Stimulated activated CD4-positive, alpha-beta T cell treated with anti-CD3 and anti-CD28 coated beads, TNF-alpha, amount 100 ng/mL, for 1 hour (primary cell): ENCODE measurements at regions not wholly inside any gene's neighbourhood (a gene's known extent, or its start where the extent isn't known, plus 50 kb on each side); places are given as distances from the start of the nearest gene placed in this dataset.

Experiments used
- DNase-seq, 3 donors: peaks; one replicate each; pipeline ENCODE4 v3.0.0-alpha.2; 2020; ENCODE audit warnings: low read depth in 3 of 3, low spot score in 1 of 3

DNA sequence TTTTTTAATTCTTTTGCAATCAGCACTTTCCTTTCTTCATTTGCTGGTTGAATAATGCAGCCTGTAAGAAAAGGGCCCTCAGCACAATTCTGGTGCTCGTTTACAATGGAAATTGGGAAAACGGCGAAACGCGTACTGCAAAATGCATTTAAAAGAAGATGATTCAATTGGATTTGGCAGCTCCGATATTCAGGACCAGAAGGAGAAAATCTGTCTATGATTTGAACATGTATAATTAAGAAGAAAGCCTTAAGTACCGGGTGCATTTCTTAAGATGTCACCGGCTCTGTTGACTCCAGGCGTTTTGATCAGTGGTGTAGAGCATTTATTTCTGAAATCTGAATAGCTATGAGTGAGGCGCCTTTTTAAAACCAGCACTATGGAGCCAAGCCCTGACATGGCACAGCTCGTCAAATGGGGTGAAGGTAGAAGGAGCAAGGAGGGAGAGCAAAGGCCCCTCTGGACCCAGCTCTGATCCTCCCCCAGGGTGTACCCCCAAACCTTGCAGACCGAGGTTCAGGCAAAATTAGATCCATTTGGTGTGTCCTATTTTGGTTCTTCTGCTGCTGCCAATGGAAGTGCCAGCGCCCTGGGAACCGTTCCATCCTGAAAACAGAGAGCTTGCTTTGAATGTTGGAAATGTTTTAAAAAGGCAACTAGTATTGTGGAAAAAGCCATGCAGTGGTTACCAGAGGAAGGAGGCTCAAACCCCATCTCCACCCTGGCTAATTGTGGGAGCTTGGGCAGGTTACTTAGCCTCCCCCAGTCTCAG, 161.4 kb upstream of the RPL38 start:
- no peak for DNase-seq

DNA sequence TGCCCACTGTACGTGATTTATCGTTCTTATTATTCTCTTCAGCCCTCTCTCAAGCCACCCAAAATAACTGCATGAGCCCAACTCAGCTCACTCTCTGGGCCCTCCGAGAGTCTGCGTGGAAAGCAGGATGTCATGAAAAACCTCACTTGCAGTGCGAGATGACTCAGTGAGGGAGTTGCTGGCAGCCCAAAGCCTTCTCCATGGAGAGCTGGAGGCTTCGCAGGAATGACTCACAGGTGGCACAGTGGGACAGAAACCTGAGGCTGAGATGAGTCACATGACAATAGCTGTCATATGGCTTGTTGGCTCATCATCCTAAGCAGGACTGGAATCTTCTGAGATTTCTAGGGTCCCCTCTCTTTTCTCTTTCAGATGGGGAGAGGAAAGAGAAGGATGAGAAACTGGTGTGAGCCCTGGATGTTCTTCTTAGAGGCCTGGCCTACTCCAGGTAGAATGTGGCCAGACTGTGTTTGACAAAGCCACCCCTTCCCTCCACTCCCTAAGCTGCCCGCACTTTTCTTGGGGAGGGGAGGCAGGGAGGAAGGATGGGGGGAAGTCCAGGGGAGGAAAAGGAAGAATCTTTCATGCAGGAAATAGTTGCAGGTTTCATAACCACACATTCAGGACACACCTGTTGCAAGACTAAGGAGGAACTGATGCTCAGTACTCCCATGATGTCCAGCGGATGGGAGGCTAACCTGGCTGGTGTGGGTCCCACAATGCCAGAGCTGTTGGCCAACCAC, 160.6 kb upstream of the RPL38 start:
- DNase-seq: no peak

DNA sequence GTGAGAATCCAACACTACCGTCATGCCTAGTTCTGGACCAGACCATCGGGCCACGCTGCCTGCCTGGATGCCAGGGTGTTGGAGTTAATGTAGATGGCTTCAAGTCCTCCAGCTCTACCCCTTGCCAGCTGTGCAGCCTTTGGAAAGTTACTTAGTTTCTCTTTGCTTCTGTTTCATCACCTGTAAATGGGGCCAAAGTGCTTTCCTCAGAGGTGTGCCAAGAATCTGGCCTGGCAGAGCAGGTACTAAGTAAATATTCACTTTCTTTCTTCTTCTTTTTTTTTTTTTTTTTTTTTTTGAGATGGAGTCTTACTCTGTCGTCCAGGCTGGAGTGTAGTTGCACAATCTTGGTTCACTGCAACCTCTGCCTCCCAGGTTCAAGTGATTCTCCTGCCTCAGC, 159.5 kb upstream of the RPL38 start:
- no peak for DNase-seq

DNA sequence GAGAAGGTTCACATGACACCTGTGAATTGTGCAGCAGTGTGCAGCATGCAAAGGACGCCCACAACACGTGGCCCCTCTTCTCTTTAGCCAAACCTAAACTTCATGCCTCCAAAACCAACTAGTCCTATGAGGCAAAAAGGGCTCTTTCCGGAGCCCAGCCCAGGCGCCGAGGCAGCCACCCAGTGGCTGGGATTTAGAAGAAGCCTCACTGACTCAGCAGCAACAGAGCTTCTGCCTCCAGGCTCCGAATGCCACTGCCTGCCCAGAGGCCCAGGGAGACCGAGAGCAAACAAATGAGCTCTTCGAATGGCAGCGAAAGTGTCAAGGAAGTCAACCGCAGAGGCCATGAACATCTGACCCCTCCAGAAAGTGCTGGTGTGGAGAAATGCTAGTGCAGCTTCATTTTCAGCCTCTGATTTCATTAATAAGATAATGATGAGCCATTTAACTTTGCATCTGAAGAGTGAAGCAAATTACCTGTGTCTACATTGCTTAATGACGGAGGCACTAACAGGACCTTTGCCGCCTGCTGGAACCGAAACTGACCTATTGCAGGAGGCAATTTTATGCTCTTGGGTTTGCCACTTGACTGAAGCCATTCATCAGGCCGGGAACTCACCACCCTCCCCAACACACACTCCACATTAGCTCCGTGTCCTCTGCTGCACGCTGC, 157.7 kb upstream of the RPL38 start:
- no peak for DNase-seq

DNA sequence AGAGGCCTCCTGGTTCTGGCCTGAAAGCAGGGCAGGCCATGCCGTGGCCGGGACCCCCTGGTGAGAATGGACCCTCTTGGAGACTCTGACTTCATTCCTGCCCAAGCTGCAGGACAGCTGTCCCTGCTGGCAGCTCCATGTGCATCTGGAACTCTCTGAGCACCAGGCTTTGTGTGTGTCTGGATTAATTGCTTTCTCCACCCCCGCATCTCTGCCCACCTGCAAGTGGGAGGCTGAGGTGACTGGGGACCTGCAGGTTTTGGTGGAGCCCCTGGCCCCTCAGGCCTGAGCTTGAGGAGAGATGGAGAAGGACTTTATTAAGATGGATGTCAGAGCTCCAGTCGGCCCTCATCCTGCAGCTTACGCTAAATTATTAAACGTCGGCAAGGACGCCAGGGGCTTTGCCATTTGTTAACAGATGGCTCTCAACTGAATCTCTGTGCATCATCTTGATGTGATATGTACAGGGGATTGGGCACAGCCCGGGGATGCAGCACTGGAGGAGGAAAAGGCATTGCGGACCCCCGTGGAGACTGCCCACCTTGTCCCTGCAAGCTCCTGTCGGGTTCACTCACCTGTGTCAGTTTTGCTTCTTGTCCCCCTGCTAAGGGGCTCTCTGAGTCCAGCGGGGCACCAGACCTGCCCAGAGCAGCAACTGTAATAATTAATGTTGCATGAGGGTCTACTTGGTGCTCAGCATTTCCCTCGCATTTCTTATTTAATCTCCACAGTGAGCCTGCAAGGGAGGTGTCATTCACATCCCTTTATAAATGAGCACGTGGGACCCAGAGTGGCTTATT, 154.1 kb upstream of the RPL38 start:
- no peak for DNase-seq

DNA sequence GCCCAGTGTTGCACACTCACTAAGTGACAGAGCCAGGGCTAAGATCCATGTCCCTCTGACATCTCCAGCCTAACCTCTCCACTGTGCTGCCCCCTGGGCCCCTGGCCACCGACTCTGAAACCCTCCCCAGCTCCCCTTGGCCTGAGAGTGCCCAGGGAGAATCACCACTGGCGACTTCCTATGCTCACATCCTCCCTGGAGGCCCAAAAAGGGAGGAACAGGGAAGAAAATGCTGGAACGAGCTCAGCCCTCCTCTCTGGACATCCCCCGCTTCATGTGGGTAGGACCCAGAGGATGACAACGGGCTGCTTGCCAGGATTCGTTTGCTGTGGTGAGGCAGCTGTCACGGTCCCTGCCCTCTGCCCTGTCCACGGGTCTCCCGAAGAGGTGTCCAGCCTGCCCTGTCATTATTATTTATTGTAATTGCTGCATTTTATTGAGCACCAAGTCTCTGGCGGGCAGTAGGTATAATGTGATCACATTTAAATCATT, 153.5 kb upstream of the RPL38 start:
- no peak for DNase-seq

DNA sequence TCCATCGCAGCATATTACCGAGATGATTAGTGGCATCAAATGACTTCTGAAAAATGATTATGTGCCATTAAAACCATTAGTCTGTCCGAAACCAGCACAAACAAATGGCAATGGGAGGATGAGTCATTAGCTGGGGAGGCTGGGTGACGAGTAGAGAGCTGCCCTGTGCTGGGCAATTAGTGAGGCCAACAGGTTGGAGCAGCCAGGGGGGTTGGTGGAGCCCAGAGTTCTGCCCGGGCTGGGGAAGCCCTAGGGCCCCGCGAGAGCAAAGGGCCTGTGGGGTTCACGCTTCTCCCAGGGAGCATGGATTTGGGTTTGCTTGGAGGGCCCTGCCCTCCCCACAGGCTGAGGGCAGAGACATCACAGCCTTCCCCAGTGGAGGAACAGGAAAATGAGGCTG, 152.1 kb upstream of the RPL38 start:
- DNase-seq: no peak

DNA sequence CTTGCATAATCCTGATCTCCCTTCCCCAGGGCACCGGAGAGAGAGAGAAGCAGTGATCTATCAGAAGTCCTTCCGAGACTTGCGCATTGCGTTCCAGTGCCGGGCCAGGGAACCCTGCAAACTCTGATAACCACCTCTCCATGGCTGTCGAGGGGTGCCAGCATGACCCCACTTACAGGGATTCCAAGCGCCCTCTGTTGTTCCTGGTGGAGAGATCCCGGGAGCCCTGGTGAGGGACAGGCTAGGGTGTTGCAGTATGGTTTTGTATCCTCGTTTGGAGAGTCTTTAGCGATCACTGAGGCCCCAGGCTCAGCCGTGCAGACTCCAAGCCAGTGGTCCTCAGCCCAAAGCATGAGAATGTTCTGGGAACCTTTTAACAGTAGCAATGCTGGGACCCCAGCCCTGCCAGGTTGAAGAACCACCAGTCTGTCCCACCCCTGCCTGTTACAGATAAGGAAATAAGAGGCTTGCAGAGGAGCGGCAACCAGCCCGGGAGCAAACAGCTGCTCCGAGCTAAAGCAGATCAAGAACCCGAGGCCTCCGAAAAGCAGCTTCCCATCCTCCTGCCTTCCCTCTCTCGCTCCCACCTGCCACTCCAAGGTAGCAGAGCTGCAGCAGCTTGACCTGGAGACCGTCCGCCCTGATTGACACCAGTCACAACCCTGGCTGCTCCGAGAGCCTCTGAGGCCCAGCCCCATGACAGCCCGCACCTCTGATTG, 150.3 kb upstream of the RPL38 start:
- no peak for DNase-seq

DNA sequence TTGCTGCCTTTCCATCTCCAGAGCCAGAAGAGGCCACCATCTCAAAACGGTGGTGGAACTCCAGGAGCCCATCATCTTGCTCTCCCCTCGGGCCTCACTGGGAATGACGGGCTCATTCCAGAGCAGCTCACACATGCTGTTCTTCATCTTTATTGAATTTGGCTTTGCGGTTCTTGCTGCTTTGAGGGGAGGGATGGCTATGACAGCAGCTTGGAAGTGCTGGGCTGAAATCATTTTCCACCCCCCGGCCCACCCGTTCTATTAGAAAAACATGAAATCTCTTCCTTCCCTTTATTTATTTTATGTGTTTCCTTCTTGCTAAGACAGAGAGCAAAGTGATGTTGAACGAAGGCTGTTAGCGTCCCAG, 149.8 kb upstream of the RPL38 start:
- DNase-seq: no peak

DNA sequence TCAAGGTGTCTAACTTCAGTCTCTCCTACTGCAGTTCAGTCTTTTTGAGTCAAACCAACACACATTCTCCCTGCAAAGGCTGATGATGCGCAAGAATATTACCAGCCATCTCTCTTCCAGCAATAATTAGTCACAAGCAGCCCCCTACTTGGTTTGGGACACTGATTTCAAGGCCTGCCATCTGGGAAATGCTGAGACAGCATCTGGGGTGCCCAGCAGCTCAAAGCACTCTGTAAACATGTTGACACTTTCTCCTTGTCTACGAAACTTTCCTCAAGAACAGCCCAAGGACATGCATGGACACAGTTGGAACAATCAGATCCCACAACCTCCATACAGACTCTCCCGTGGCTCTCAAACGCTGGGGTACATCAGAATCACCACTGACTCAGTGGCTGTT, 149.2 kb upstream of the RPL38 start:
- DNase-seq: no peak

DNA sequence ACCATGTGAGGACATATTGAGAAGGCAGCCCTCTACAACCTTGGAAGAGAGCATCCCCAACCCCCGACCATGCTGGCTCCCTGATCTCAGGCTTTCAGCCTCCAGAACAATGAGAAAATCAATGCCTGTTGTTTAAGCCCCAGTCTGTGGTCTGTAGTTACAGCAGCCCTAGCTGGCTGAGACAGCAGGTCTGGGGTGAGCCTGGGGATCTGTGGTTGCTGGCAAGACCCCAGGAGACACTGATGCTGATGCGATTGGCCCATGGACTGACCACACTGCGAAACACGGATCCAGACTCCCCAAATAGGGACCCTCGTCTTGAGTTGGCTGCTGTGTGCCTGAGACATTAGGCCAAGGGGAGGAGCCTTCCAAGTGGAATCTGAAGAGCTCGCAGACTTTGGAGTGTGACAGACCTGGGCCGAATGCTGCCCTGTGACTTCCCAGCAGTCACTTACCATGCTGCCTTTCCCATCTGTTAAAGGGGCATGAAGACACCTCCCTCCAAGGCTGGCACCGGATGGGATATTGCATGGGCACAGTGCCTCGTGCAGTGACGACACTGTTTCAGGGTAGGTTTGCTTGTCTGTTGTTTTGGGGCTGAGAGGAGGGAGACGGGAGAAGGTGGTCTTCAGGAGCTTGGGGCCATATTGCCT, 147.8 kb upstream of the RPL38 start:
- DNase-seq: no peak

DNA sequence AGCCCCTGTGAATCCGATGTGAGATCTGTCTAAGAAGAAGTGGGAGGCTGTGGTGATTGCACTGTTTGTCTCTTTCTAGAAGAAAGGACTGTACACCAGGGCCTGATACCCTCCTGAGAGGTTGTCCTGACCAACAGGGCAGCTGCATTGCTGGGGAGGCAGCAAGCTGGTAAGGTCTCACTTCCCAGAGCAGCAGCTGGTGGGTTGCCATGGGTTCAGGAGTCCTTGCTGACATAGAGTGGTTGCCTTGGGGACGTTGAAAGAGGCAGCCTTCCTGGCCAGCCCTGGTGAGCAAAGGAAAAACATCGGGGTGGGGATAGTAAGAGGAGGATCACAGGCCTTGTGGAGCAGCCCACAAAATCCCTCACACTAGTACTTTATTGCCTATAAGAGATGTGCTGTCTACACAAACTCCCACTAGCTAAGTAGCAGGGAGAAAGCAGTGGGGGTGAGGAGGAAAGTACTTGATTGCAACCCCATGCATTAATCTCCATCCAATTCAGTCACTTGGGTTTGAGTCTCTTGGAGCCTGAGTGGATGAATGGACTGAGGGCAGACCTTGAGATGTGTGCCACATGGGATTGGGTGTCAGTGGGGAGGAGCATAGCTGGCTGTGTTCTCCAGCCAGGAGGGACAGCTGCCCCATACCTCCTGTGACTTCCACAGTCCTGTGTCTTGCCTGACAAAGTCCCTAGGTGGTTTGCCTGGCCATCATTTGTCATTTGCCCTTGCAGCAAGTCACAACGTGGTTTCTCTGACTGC, 143.8 kb upstream of the RPL38 start:
- no peak for DNase-seq

DNA sequence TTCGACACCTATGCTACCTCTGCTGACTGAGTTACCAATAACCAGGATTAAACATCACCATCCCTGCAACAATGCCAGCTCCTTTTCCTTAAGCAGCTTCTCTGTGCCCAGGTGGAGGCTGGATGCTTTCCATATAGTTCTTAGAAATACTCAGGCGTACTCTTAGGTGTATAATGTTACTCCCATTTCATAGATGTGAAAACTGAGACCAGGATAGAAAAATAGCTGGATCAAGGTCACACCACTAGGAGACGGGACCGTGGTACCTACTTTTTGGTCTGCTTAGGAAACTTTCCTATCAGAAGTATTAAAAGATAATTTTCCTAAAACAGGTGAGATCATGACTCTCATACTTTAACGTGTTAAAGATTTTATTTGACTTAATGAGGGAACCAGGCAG, 141.7 kb upstream of the RPL38 start:
- no peak for DNase-seq

DNA sequence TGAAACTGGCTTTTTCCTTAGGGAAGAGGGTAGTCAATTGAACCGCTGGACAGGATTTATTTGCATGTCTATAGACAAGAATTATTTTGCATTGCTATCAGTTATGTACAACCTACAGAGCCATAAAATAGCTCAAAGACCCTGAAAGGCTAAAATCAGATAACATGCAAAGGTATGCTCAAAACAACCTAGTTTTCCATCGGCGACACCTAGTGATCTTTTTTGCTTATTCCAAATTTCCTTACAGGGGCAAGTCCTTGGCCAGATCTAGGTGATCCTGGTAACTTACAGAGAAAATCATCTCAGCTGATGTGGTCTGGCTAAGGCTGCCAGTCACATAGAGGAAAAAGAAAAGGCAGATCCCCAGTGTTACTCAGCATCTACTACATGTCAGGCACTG, 141.2 kb upstream of the RPL38 start:
- no peak for DNase-seq

DNA sequence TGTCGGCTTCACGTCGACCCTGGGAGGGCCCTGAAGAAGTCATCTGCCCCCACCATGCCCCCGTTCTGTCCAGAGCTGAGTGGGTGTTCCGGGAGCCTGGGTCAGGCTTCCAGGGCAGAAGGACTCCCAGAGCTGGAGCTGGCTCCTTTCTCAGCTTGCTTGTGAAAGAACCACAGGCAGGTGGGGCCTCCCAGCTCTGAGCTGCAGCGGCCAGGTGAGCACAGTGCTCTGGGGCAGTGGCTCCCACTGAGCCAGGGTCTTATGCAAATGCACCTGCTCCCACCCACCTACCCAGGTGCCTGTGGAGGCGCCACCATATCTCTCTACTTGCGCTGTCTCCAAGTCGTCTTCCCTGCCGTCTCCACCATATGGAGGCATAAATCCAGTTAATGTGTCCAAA, 140.0 kb upstream of the RPL38 start:
- no peak for DNase-seq

DNA sequence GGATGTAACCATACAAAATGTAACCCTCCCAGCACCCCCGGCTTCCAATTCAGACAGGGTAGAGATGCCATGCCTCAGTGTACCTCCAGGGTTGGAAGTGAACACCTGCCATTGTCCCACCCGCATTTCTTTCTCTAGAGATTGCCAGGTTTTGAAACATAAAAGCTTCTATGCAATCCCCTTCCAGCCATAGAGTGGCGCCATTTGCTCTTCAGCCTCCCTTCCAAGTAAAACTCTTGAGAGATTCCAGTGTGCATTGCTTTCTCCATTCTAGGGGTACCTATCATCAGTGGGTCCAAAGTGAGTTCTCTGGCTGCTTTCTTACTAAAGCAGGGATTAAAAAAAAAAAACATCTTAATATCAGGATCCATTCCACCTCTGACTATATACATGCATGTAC, 133.1 kb upstream of the RPL38 start:
- no peak for DNase-seq

DNA sequence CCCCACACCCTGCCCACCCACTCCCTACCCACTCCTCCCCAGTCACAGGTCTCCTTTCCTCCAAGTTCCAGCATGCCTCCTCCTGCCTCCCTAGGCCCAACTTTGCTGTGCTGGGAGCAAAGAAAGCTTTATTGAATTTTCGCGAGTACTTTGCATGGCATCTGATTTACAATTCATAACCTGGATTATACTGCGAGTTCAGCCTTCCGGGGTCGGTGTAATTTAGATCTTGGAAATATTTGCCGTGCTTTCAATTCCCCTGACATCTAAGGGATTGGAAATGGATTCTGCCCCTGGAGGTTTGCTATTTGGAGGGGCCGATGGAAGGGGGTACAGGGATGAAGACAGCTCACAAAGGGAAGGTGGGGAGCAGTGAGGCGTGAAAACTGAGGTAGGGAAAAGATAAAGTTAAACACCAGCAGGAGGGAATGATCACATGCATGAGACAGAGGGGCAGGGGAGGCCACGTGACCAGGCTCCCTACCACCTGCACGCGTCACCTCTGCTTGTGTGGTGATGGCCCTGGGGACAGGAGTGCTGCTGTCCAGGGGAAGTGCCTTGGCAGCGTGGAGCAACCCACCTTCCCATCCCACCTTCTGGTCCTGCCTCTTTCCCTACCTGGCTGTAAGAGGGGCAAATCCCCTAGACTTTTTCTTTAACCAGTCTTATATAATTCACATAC, 132.3 kb upstream of the RPL38 start:
- DNase-seq: no peak

DNA sequence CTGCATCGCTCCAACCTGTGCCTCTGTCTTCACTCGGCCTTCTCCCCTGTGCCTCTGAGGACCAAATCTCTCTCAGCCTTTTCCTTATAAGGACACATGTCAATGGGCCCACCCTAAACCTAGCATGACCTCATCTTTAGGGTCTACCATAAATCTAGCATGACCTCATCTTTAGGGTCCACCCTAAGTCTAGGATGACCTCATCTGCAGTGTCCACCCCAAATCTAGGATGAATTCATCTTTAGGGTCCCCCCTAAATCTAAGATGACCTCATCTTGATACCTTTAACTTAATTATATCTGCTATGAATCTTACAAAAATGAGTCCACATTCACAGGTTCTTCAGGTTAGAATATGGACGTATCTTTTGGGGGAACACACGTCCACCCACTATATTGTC, 131.1 kb upstream of the RPL38 start:
- no peak for DNase-seq

DNA sequence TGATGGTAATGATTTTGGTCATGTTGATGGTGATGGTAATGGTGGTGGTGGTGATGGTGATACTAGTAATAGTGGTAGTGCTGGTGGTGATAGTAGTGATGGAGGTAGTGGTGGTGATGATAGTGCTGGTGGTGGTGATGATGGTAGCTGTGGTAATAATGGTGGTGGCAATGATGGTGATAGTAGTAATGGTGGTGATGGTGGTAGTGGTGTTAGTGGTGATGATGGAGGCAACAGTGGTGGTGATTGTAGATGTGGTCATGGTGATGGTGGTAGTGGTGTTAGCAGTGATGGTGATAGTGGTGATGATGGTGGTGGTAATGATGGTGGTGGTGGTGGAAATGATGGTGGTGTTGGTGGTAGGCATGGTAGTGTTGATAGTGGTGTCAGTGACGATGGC, 127.0 kb upstream of the RPL38 start:
- DNase-seq: no peak
